ENCODE measurements at regions not wholly inside any gene's neighbourhood (a gene's known extent, or its start where the extent isn't known, plus 50 kb on each side); places are given as distances from the start of the nearest gene placed in this dataset.

GRCh38 chr2:150885236-150885635, 376.4 kb downstream of the RBM43 start:
- no peak for TF ChIP-seq CTCF (conservative IDR thresholded peaks at IDR 0.05; ENCODE audit: low read depth, low read length)
- no peak for TF ChIP-seq EZH2 (IDR thresholded peaks at IDR 0.05; ENCODE audit: low read length, unreplicated experiment)
- TF ChIP-seq EZH2phosphoT487 (IDR thresholded peaks at IDR 0.05; ENCODE audit: borderline replicate concordance, low read length): no peak

Data from PC-3 (cell line).